Liver (tissue), 3 donors: ENCODE measurements at regions not wholly inside any gene's neighbourhood (a gene's known extent, or its start where the extent isn't known, plus 50 kb on each side); places are given as distances from the start of the nearest gene placed in this dataset.

Experiments
- CTCF ChIP-seq: fragments of 150-350 bp; IDR thresholded peaks from 2 replicates; pipeline ENCODE4 v1.5.1; 2017; ENCODE audit warnings: improper control_type of control experiment, low read depth, low read length; ENCODE audit not compliant: missing input control
- HNF4A ChIP-seq, 2 donors: conservative IDR thresholded peaks; 2 replicates each; pipeline ENCODE4 v1.6.1; 2016; ENCODE audit warnings: antibody characterized with exemption in 2 of 2, mild to moderate bottlenecking in 2 of 2
- MAX ChIP-seq: IDR thresholded peaks from 2 replicates; pipeline ENCODE4 v1.6.1; 2016; ENCODE audit warnings: antibody characterized with exemption
- SP1 ChIP-seq: IDR thresholded peaks from 2 replicates; pipeline ENCODE4 v1.6.1; 2018; ENCODE audit warnings: antibody characterized with exemption, mild to moderate bottlenecking
- donor health status: healthy.
- donor health status: healthy.

- no peak for TF ChIP-seq SP1
- TF ChIP-seq CTCF: no peak
- no peak for TF ChIP-seq MAX
- no peak for TF ChIP-seq HNF4A (conservative IDR thresholded peaks at IDR 0.05)
Observed at GRCh38 chr20:48463916-48464315, 363.9 kb downstream of the PREX1 start.
